LNCaP clone FGC (cell line): ENCODE measurements at regions not wholly inside any gene's neighbourhood (a gene's known extent, or its start where the extent isn't known, plus 50 kb on each side); places are given as distances from the start of the nearest gene placed in this dataset.

Source experiments
- DNase-seq: peaks from one replicate; pipeline ENCODE4 v3.0.0-alpha.2; 2011; ENCODE audit warnings: low read depth
- H3K4me3 ChIP-seq: 2 replicates; pipeline ENCODE4 v1.5.1; 2011; ENCODE audit warnings: mild to moderate bottlenecking, low read depth, low read length, control low read depth
- TF ChIP-seq, protein P1 (sequence below): IDR thresholded peaks from 2 replicates; pipeline ENCODE4 v1.5.1; 2012; ENCODE audit warnings: mild to moderate bottlenecking; ENCODE audit not compliant: control insufficient read depth, insufficient read depth; ENCODE audit errors: extremely low read depth

DNA sequence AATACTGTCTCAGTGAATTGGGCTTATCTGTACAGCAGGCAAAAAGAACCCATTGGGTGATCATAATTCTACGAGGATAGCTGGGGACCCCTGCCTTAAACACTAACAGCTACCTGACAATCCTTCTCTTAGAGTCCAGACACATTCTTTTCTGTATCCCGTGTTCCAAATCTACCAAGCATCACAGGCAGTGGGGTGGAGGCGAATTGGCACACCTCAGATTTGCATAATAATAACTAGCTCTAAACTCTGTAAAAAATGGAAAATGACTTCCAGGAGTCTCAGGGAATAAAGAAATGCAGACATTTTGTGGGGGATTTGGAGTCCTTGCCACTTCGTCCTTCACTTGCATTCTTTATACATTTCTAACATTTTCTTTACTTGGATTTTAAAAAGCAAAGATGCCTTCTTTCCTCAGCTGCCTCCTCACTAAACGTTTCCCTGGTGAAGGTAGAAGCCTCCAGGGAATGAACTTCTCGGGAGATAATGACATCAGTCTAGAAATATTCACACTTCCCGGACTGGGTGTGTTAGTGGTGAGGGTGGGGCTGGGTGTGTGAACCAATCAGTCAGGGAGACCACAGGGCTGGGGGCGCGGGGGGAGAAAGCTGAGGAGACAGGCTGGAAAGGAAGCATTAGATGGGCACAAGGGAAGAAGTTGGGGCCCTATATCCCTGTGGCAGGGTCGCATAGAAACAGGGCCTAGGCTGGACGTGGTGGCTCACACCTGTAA lies 59.1 kb upstream of the BOD1L2 start:
- TF ChIP-seq, protein P1, sequence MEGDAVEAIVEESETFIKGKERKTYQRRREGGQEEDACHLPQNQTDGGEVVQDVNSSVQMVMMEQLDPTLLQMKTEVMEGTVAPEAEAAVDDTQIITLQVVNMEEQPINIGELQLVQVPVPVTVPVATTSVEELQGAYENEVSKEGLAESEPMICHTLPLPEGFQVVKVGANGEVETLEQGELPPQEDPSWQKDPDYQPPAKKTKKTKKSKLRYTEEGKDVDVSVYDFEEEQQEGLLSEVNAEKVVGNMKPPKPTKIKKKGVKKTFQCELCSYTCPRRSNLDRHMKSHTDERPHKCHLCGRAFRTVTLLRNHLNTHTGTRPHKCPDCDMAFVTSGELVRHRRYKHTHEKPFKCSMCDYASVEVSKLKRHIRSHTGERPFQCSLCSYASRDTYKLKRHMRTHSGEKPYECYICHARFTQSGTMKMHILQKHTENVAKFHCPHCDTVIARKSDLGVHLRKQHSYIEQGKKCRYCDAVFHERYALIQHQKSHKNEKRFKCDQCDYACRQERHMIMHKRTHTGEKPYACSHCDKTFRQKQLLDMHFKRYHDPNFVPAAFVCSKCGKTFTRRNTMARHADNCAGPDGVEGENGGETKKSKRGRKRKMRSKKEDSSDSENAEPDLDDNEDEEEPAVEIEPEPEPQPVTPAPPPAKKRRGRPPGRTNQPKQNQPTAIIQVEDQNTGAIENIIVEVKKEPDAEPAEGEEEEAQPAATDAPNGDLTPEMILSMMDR, result no peak
- DNase-seq, result no peak
- no peak overlapping the region for H3K4me3 ChIP-seq

DNA sequence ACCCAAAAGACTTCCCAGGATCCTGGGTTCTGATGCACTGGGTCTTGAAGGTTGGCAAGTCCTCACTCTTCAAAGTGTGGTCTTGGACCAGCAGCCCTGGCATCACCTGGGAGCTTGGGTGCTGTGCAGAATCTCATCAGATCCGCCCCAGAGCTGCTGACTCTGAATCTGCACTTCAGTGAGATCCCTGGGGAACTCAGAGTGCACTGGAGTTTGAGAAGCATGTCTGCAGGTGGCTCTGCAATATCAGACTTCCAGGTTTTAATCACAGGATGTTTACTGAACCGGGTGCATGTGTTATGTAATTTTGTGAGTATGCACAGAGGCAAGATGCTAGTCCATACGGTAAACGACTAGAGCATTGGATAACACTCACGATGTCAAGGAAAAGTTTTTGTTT lies 58.0 kb upstream of the BOD1L2 start:
- H3K4me3 ChIP-seq, result no peak overlapping the region
- TF ChIP-seq, protein P1, result peak; percentile 15; the same call in 1 of the 2 replicates
- no peak for DNase-seq

DNA sequence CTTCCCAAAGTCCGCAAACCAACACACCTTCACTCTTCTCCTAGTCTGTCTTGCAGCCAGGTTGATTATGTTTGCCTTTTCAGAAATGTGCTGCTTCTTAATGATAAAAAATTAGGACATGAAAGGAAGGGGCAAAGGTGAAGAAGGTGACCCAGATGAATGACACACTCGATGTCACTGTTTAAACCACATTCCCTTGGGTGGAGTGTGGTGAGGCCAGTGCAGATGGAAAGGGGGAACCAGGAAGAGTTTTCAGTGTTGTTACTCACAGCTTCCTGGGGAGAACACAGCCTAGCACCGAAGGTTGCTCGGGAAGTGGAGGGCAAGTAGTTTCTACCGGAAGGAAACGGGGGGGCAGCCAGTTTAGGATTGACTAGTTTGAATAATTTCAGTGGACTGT lies 57.2 kb upstream of the BOD1L2 start:
- no peak for DNase-seq
- TF ChIP-seq, protein P1, result no peak
- no peak overlapping the region for H3K4me3 ChIP-seq

DNA sequence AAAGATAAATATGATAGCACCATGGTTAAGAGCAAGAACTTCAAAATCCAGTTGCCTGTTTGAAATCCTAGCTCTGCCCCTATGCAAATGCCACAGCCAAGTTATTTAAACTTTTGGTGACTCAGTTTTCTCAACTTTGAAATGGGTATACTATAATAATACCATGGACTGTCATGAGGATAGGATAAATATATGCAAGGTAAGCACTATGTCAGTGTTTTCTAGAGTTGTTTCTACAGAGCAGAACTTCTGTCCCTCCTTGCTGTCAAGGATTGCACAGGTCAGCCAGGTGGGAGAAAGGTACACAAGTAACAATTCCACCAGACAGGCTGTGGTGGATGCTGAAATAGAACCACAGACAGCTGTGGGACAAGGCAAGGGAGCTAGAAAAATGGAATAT lies 55.7 kb upstream of the BOD1L2 start:
- DNase-seq, result no peak
- TF ChIP-seq, protein P1, result no peak
- H3K4me3 ChIP-seq, result no peak overlapping the region

DNA sequence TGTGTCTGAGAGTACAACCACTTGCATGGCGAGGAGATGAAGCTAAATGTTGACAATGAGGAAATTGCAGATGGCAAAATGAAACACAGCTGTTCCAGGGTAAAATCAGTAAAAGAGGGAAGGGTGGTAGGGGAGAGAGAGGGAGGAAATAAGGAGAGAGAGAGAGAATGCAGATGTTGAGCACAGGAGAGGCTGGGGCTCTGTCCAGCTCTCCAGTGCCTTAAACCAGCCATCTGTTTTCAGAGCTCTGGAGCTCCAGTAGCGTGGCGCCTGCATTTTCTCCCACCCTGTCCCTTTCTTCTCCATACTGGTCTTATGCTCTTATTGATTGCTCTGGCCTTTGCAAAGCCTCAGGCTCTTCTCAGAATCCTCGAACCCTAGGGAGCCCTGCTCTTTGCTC lies 52.7 kb upstream of the BOD1L2 start:
- TF ChIP-seq, protein P1, result no peak
- H3K4me3 ChIP-seq, result no peak overlapping the region
- DNase-seq, result no peak

DNA sequence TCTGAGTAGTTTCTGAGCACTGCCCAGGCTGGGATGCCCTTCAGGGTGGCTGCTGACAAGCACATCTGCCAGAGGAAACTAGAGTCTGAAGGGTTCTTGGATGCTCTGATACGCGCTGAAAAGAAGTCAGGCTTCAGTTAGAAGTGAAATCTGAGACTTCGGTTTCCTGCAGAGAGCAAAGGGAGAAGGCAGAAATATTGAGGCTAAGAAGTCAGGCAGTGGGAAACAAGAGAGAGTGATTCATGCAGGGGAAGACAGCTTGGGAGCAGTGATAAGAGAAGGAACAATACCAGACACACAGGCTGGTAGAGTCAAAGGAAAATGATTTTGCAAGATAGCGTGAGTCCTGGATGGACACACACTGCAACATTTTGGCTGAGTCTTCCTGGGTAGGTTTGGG lies 51.0 kb upstream of the BOD1L2 start:
- TF ChIP-seq, protein P1, result no peak
- H3K4me3 ChIP-seq, result no peak overlapping the region
- DNase-seq, result no peak
